HG03378 (cell line): ENCODE measurements at regions not wholly inside any gene's neighbourhood (a gene's known extent, or its start where the extent isn't known, plus 50 kb on each side); places are given as distances from the start of the nearest gene placed in this dataset.
A peak's percentile ranks its signal among the peaks of the same experiment; 100 is the strongest.

Experiments used
- ATAC-seq: cut with Tn5 transposase; IDR thresholded peaks from one replicate; pipeline ENCODE4 v1.9.1; 2021; ENCODE audit warnings: mild to moderate bottlenecking, moderate library complexity; ENCODE audit not compliant: unreplicated experiment

- no peak for ATAC-seq
These were observed 359.4 kb downstream of the CSNK1G3 start for GRCh38 chr5:123871373-123871772.

- ATAC-seq = no peak
These were observed 356.9 kb downstream of the CSNK1G3 start for GRCh38 chr5:123868881-123869280.

DNA sequence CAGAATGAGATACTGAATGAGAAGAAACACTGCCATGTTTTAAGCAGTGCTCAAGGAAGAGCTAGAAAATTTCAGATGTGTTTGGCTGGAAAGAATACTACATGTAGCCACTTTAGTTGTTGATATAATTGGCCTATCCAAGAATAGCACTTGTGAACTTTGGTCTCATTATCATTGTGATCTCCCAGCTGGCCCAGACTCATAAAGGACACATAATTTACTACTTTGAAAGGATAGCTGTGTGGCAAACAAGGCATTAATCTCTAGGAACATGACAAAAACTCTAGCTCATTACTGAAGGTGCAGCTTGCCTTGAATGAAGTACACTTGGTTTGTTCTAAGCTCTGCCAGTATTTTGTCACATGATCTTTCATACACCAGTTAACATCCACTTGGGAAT lies 356.3 kb downstream of the CSNK1G3 start:
- ATAC-seq = no peak

DNA sequence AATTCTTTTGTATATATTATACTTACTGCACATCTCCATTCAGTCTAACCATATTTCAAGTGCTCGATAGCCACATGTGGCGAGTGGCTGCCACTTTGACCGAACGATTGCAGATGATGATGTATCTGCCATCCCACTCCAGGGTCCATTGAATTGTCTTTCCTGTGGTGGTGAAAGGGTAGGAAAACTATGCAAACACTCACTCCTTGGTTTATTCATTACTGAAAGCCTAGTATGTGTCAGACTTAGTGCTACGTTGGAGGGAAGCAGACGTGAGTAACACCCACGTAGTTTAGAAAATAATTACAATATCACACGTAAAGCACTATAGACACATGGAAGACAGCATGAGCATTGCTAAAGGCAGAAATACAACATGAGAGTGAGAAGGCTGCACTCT lies 353.7 kb downstream of the CSNK1G3 start:
- no peak for ATAC-seq

DNA sequence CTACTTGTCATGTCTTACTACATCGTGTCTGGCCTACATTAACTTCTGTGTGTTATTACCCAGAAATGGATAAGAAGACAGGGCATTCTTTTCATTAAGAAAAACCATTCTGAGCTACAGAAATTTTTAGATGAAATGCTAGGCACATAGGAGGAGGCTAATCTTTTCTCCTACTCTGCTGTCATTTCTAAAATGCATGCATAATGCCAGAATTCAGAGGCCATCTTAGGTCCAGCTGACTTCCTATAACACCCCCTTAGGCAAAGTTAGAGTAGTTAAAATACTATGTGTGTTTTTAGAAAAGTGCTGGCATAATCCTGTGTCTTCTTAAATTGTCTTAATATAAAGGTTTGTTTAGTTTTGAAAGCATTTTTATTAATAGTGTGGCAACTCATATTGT lies 352.6 kb downstream of the CSNK1G3 start:
- ATAC-seq = no peak

DNA sequence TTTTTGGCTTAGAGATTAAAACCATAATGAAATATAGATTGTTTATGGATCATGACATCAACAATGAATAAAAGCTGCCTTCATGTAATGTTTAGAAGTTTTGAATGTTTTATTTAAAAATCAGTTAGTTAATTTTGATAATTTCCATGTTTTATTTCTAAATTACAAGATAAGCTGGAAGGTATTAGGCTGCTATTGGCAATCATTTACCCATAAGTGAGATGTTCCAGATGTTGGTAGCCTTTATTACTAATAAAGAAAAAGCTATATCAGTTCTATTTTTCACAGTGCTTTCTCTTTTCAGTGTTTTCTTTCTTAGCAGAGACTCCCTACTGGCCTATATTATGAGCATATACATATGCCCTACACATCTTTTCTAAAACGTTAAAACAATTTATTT lies 347.0 kb downstream of the CSNK1G3 start:
- ATAC-seq = no peak

DNA sequence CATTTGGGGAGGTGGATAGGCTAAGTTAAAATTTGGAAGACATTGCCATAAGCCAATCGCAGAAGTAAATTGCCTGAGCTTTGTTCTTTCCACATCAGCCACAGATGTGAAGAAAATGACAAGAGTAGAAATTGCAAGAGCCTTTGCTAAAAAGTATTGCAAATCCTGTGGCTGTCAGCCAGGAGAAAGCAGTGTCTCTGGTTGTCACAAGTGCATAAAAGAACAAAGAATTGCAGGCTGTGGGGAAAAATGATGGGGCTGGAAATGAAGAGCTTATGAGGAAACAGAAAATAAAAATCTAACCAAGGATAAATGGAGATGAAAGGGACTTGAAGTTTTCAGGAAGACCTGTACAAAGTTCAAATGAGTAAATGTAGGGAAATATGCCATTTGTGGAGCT lies 344.8 kb downstream of the CSNK1G3 start:
- no peak for ATAC-seq

DNA sequence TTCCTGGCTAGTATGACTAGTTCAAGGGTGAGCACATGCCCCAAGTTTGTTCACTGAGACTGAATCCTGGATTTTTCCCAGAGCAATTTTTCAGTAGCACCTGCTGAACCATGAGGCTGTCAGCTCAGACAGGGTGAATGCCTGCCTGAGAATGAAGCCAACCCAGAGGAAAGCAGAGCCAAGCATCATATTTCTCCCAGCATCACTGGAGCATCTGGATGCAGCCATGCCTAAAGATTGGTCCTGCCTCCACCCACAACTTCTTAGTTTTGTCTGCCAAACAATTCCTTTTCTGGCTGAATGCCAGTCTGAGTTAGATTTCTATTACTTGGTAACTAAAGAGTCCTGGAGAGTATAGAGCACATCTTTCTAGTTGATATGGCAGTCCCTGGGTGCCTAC lies 343.6 kb downstream of the CSNK1G3 start:
- no peak for ATAC-seq

DNA sequence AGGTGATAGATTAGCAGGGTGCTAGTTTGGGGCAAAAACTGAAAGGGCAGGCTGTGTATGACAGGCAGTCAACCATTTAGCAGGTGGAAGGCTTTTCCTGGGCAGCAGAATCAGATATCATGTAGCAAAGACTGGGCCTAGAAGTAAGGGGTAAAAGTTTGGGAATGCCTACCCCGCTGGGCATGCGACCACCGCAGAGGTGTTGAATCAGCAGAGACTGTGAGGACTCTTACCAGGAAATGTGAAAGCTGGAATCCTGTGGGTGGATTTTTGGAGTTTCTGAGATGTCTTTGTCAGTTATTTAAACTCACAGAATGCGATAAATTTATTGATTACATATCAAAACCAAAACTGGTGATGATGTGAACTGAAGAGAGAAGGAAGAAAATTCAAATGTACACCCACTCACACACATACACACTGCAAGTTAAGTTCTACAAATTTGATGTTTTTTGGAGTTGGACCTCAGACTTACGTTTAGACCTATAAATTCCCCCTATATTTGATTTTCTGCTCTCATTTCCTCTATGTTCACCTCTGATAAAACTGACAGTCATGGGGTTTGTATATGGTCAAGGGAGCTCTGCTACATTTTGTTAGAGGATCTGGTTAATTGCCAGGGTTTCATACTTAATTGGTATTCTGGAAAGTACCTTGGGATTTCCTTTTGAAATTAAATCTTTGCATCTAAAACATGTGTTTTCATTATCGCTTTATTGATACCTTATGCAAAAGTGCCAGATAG lies 333.6 kb downstream of the CSNK1G3 start:
- ATAC-seq = no peak

DNA sequence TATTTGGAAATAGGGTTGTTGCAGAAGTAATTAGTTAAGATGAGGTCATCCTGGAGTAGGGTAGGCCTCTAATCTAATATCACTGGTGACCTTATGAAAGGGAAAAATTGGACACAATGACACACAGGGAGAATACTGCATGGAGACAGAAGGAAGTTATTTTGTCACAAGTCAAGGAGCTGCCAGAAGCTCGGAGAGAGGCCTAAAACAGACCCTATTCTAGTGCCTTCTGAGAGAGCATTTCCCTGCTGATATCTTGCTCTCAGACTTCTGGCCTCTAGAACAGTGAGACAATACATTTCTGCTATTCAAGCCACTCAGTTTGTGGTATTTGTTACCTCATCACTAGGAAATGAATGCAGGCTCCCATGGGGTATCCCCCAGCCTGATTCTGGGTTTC lies 332.9 kb downstream of the CSNK1G3 start:
- ATAC-seq = peak; percentile 72

GRCh38 chr5:123835421-123835820 lies 323.4 kb downstream of the CSNK1G3 start:
- ATAC-seq = no peak

DNA sequence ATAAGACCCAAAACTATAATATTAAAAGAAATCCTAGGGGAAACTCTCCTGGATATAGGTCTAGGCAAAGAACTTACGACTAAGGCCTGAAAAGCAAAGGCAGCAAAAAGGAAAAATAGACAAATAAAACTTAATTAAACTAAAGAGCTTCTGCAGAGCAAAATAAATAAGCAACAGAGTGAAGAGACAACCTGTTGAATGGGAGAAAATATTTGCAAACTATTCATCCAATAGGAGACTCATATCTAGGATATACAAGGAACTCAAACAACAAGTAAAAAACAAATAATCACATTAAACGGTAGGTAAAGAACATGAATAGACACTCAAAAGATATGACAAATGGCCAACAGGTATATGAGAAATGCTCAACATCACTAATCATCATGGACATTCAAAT lies 318.6 kb downstream of the CSNK1G3 start:
- ATAC-seq = no peak

GRCh38 chr5:123827811-123828210 lies 315.8 kb downstream of the CSNK1G3 start:
- no peak for ATAC-seq

DNA sequence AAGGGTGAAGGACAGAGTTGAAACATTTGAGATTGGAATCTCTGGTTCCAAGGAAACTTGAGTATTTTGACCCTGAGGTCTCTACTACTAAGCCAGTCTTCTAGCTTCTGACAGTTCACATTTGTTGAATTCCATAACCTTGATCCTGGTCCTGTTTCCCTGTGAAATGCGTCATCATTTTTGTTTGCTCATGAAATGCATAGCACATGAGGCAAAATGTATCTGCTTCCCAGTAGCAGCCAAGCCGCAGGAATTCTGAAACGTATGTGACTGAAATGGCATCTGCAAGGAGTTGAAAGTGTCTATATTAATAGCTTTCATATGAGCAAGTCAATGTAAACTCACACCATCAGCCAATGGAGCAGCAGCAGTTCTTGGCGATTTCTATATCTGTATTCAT lies 307.9 kb downstream of the CSNK1G3 start:
- no peak for ATAC-seq

GRCh38 chr5:123819386-123819785 lies 307.4 kb downstream of the CSNK1G3 start:
- ATAC-seq = no peak

- no peak for ATAC-seq
These were observed 305.3 kb downstream of the CSNK1G3 start for GRCh38 chr5:123817267-123817666.

GRCh38 chr5:123814801-123815470 lies 303.0 kb downstream of the CSNK1G3 start:
- ATAC-seq = no peak

DNA sequence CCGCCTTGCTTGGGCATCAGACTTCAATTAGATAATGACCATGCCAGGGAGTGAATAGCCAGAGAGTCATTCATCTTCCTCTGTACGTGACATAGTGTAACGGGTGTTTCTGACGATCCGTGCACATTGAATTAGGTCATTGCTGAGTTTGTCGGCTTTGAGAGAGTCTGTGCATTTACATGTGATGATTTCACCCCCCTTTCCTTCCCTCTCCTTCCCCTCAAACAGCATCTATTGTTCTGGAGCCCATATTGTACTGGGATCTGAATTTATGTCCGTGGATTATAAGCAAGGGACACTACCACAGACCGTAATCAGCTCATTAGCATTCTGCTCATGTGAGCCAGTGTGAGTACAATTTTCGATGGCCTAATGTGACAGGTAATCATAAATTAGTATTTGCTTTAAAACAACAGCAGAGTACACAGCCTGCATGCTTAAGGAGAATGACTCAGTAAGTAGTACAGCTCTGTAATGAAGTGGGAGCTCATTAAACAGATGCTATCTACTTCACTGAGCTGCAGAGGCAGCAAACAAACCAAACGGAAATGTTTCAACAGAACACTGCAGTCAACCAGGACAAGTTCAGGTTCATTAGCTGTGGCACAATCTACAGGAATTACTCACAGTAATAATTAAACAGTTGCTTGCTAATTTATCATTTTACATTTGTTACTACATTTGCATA lies 302.1 kb downstream of the CSNK1G3 start:
- ATAC-seq = no peak

GRCh38 chr5:123813264-123813663 lies 301.3 kb downstream of the CSNK1G3 start:
- no peak for ATAC-seq

DNA sequence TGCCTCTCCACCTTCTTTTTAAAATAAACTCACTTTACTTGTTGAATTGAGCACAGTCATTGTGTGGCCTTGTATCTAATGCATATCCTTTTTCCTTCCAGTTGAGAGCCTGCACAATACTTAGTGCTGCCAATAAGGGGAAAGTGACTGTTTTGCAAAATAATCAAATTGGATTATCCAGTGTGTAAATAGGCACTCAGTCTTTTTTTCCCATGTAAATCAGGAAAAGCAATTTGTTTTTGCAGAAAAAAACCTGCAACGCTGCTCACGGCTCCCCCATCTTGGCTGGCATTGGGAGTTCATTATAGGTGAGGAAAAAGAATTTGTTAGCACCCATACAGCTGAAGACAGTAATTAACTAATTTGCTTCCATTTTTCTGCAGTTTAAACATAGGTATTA lies 299.9 kb downstream of the CSNK1G3 start:
- ATAC-seq = no peak

- no peak for ATAC-seq
These were observed 298.9 kb downstream of the CSNK1G3 start for GRCh38 chr5:123810746-123811340.

GRCh38 chr5:123810253-123810652 lies 298.3 kb downstream of the CSNK1G3 start:
- no peak for ATAC-seq
